ENCODE measurements at regions not wholly inside any gene's neighbourhood (a gene's known extent, or its start where the extent isn't known, plus 50 kb on each side); places are given as distances from the start of the nearest gene placed in this dataset.

DNA sequence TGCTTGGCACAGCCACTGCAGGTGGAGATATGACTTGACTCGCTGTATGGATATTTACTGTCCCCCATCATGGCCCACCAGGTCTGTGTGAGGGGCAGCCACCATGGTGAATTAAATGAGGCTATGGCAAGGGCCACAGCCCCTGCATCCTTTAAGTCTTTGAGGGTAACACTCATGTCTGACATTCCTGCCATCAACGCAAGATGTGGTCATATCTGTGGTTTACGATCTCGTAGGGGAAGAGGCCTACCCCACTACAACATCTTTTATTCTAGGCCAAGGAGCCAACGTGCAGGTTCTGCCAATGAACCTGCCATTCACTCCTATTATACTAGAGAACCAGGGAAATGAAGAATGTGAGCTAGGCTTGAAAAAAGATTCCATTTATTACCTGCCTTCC, 381.6 kb upstream of the ID2 start:
- no peaks in the 10 kb centered on the region for H4K20me1 ChIP-seq (ENCODE audit: insufficient read depth, low read length)
- no peaks in the 10 kb centered on the region for H3K27me3 ChIP-seq (ENCODE audit: control insufficient read depth in 2 of 2, insufficient read depth in 2 of 2, low read length in 2 of 2)
- peaks cover 0 to 6% (median 0%) of the 10 kb centered on the region in 3 donors for H3K27me3 Mint-ChIP-seq (ENCODE audit: low read depth in 3 of 3)
- intact Hi-C loops (cut with micrococcal nuclease) = loop anchor here (5.0 to 10.0 kb wide), 6 partner anchors 105 to 385 kb away; partner anchors contain the start of gene ID2 (in 2 of the 2)
- peaks cover 87% of the 10 kb centered on the region for H3K4me1 Mint-ChIP-seq
- no peak overlapping the region for H2AFZ ChIP-seq (ENCODE audit: insufficient read depth, low read depth, low read length, poor library complexity, severe bottlenecking)
- H3K79me2 ChIP-seq (ENCODE audit: insufficient read depth, low read length) = no peaks in the 10 kb centered on the region
- no peak overlapping the region for H3K4me2 ChIP-seq (replicated peaks; ENCODE audit: extremely low read depth, low read length, poor library complexity, severe bottlenecking)
- H3K9me3 ChIP-seq (replicated peaks in 1 of 2; ENCODE audit: control insufficient read depth in 1 of 2, insufficient read depth in 1 of 2, low read length in 2 of 2) = no peaks in the 10 kb centered on the region
- no peak overlapping the region for H3K4me3 ChIP-seq (replicated peaks in 1 of 3; ENCODE audit: low read depth in 2 of 3, low read length in 3 of 3)
- peak overlapping the region in 1 of 2 donors; percentile 84 for H3K27ac ChIP-seq (ENCODE audit: low read depth in 1 of 2, low read length in 2 of 2)
- no peak overlapping the region for H3K4me3 Mint-ChIP-seq
- peaks cover 0 to 10% (median 3%) of the 10 kb centered on the region in 7 donors for H3K9me3 Mint-ChIP-seq
- WGBS (ENCODE audit: insufficient coverage) = no CpG with 5 or more reads among the region's 5 CpGs
- H3K27ac Mint-ChIP-seq = peak overlapping the region in 4 of 7 donors; percentile 35 to 93 (median 80)
- peaks cover 80 to 89% of the 10 kb centered on the region in 2 donors for H3K4me1 ChIP-seq (ENCODE audit: control insufficient read depth in 1 of 2, insufficient read depth in 2 of 2, low read length in 2 of 2)
- DNase-seq = no peak
- no peaks in the 10 kb centered on the region for H3K36me3 ChIP-seq (replicated peaks in 1 of 2; ENCODE audit: control insufficient read depth in 1 of 2, insufficient read depth in 2 of 2, low read length in 2 of 2)
- H3K36me3 Mint-ChIP-seq = peaks cover 9 to 10% of the 10 kb centered on the region in 2 donors
- no peak overlapping the region for H3K9ac ChIP-seq (ENCODE audit: insufficient read depth, low read length, poor library complexity, severe bottlenecking)
- TF ChIP-seq, protein P1, sequence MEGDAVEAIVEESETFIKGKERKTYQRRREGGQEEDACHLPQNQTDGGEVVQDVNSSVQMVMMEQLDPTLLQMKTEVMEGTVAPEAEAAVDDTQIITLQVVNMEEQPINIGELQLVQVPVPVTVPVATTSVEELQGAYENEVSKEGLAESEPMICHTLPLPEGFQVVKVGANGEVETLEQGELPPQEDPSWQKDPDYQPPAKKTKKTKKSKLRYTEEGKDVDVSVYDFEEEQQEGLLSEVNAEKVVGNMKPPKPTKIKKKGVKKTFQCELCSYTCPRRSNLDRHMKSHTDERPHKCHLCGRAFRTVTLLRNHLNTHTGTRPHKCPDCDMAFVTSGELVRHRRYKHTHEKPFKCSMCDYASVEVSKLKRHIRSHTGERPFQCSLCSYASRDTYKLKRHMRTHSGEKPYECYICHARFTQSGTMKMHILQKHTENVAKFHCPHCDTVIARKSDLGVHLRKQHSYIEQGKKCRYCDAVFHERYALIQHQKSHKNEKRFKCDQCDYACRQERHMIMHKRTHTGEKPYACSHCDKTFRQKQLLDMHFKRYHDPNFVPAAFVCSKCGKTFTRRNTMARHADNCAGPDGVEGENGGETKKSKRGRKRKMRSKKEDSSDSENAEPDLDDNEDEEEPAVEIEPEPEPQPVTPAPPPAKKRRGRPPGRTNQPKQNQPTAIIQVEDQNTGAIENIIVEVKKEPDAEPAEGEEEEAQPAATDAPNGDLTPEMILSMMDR (IDR thresholded peaks at IDR 0.05) = no peak

GRCh38 chr2:8300905-8301304, 381.0 kb upstream of the ID2 start:
- 73% methylated on average over 3 of the region's 3 CpGs for WGBS (ENCODE audit: insufficient coverage)
- H3K4me1 ChIP-seq (ENCODE audit: control insufficient read depth in 1 of 2, insufficient read depth in 2 of 2, low read length in 2 of 2) = peaks cover 87 to 96% of the 10 kb centered on the region in 2 donors
- peaks cover 0 to 6% (median 0%) of the 10 kb centered on the region in 3 donors for H3K27me3 Mint-ChIP-seq (ENCODE audit: low read depth in 3 of 3)

More at GRCh38 chr2:8300905-8301304, 381.0 kb upstream of the ID2 start:
- H3K36me3 ChIP-seq (replicated peaks in 1 of 2; ENCODE audit: control insufficient read depth in 1 of 2, insufficient read depth in 2 of 2, low read length in 2 of 2) = no peaks in the 10 kb centered on the region
- H3K9ac ChIP-seq (ENCODE audit: insufficient read depth, low read length, poor library complexity, severe bottlenecking) = no peak overlapping the region
- Mint-ChIP-seq H3K36me3 (peaks cover 9 to 10% of the 10 kb centered on the region in 2 donors), H3K4me1 (peaks cover 93% of the 10 kb centered on the region), H3K4me3 (no peak overlapping the region), H3K27ac (peak overlapping the region; percentile 93 to 96 (median 96)), H3K9me3 (peaks cover 0 to 10% (median 3%) of the 10 kb centered on the region in 7 donors)
- no peaks in the 10 kb centered on the region for H3K9me3 ChIP-seq (replicated peaks in 1 of 2; ENCODE audit: control insufficient read depth in 1 of 2, insufficient read depth in 1 of 2, low read length in 2 of 2)
- intact Hi-C loops (cut with micrococcal nuclease) = loop anchor here (5.0 to 10.0 kb wide), 6 partner anchors 106 to 384 kb away; partner anchors contain the start of gene ID2 (in 2 of the 2)
- TF ChIP-seq, protein P1 (IDR thresholded peaks at IDR 0.05) = no peak
- H3K27me3 ChIP-seq (ENCODE audit: control insufficient read depth in 2 of 2, insufficient read depth in 2 of 2, low read length in 2 of 2) = no peaks in the 10 kb centered on the region
- H2AFZ ChIP-seq (ENCODE audit: insufficient read depth, low read depth, low read length, poor library complexity, severe bottlenecking) = no peak overlapping the region
- H3K4me3 ChIP-seq (replicated peaks in 1 of 3; ENCODE audit: low read depth in 2 of 3, low read length in 3 of 3) = peak overlapping the region in 1 of 3 experiments; percentile 7
- H3K79me2 ChIP-seq (ENCODE audit: insufficient read depth, low read length) = no peaks in the 10 kb centered on the region
- no peaks in the 10 kb centered on the region for H4K20me1 ChIP-seq (ENCODE audit: insufficient read depth, low read length)
- no peak overlapping the region for H3K4me2 ChIP-seq (replicated peaks; ENCODE audit: extremely low read depth, low read length, poor library complexity, severe bottlenecking)
- peak overlapping the region; percentile 84 to 85 for H3K27ac ChIP-seq (ENCODE audit: low read depth in 1 of 2, low read length in 2 of 2)
- DNase-seq = no peak

Measured in CD14-positive monocyte (primary cell).